HG03039 (cell line): ENCODE measurements at regions not wholly inside any gene's neighbourhood (a gene's known extent, or its start where the extent isn't known, plus 50 kb on each side); places are given as distances from the start of the nearest gene placed in this dataset.
"Not testable (repeated sequence)": the region's sequence is repeated elsewhere in the genome, so short reads cannot be mapped to it uniquely, and the experiment has no call there.

Source experiments
- ATAC-seq: cut with Tn5 transposase; IDR thresholded peaks from one replicate; pipeline ENCODE4 v1.9.1; 2021; ENCODE audit warnings: mild to moderate bottlenecking, moderate library complexity; ENCODE audit not compliant: unreplicated experiment

GRCh38 chrX:108892501-108892900, 156.1 kb upstream of the IRS4 start:
- no peak for ATAC-seq

GRCh38 chrX:108875548-108875947, 139.2 kb upstream of the IRS4 start:
- ATAC-seq: no peak

DNA sequence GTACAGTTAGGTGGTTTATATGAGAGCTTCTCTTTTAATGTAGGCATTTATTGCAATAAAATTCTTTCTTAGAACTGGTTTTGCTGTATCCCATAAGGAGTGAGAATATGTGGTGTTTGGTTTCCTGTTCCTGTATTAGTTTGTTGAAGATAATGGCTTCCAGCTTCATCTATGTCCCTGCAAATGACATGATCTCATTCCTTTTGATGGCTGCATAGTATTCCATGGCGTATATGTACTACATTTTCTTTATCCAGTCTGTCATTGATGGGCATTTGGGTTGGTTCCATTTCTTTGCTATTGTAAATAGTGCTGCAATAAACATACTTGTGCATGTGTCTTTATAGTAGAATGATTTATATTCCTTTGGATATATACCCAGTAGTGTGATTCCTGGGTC, 106.7 kb upstream of the IRS4 start:
- ATAC-seq: not testable (repeated sequence)

DNA sequence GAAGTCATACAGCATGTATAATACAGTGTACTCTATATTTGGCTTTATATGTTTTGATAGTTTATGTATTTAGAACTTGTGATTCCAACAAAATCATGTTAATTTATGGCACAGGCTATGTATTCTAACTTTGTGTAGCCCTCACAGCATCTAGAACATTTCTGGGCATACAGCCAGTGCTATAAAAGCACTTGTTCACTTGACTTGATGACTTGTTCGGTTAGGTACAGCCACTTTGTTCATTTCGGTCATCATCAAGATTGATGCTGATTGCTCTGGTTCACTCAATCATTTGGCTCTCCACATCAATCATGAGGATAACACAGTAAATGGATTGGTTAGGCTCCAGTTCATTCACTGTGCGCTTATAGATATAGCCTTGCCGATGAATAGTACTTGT, 97.6 kb upstream of the IRS4 start:
- no peak for ATAC-seq

- no peak for ATAC-seq
Measured at GRCh38 chrX:108811891-108812290, 75.5 kb upstream of the IRS4 start.

- no peak for ATAC-seq
Measured at GRCh38 chrX:108795240-108795639, 58.9 kb upstream of the IRS4 start.
